22Rv1 (cell line): ENCODE measurements at regions not wholly inside any gene's neighbourhood (a gene's known extent, or its start where the extent isn't known, plus 50 kb on each side); places are given as distances from the start of the nearest gene placed in this dataset.

Experiments
- CTCF ChIP-seq: fragments of 450-650 bp; IDR thresholded peaks from 2 replicates; pipeline ENCODE4 v1.5.1; 2017; ENCODE audit warnings: mild to moderate bottlenecking
- ZFX ChIP-seq: fragments of 450-650 bp; IDR thresholded peaks from 2 replicates; pipeline ENCODE4 v1.6.1; 2017; ENCODE audit warnings: antibody characterized with exemption, borderline replicate concordance

- TF ChIP-seq CTCF (no peak), ZFX (no peak)
Measured at GRCh38 chr3:14345496-14346150, 56.8 kb upstream of the SLC6A6 start.
